Keratinocyte (primary cell): ENCODE measurements at regions not wholly inside any gene's neighbourhood (a gene's known extent, or its start where the extent isn't known, plus 50 kb on each side); places are given as distances from the start of the nearest gene placed in this dataset.

ENCODE experiments used
- EZH2 ChIP-seq: IDR thresholded peaks from one replicate; pipeline ENCODE4 v1.6.1; 2012; ENCODE audit warnings: inconsistent platforms, mild to moderate bottlenecking, low read length, moderate library complexity
- TF ChIP-seq, protein P1 (sequence below), 3 experiments: IDR thresholded peaks in 1 of 3; conservative IDR thresholded peaks in 1 of 3; optimal IDR thresholded peaks in 1 of 3; 2 replicates in 2 of 3; 3 replicates in 1 of 3; pipeline versions ENCODE3 to v1.5.1; 2011; ENCODE audit warnings: low read length in 3 of 3, mild to moderate bottlenecking in 3 of 3, moderate library complexity in 2 of 3, control low read depth in 1 of 3, inconsistent platforms in 1 of 3; ENCODE audit not compliant: insufficient read depth in 2 of 3; ENCODE audit errors: extremely low read depth in 1 of 3

DNA sequence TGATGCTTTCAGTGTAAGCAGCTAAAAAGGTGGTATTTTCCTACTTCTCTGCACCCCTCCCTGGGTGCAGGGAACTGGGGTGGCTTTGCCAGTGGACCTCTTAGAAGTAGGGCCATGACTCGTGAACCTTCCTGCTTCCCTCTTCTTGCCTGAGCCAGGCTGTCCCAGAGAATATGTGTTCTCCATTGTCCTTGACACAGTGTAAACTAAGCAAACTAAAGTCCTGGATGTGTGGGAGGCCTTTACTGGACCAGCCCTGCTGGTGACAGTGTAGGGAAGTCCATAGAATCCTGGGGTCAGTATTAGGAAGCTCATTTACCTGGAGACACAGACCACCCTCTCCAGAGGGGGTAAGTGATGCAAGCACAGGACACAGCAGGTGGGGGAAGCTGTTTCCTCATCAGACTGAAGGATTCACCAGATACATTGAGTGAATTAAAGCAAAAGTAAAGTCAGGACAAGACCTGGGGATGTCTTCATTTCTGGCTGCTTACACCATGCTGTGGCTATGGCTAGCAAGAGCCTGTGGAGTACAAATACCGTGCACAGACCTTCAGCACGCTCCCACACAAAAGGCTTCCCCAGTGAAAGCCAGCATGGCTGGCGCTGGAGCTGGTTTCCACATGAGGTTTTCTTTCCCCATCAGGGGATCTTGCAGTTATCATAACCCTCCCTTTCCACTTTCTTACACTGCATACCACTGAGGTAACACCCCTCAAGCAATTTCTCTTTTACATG is 64.8 kb upstream of the LPP start:
- TF ChIP-seq, protein P1, sequence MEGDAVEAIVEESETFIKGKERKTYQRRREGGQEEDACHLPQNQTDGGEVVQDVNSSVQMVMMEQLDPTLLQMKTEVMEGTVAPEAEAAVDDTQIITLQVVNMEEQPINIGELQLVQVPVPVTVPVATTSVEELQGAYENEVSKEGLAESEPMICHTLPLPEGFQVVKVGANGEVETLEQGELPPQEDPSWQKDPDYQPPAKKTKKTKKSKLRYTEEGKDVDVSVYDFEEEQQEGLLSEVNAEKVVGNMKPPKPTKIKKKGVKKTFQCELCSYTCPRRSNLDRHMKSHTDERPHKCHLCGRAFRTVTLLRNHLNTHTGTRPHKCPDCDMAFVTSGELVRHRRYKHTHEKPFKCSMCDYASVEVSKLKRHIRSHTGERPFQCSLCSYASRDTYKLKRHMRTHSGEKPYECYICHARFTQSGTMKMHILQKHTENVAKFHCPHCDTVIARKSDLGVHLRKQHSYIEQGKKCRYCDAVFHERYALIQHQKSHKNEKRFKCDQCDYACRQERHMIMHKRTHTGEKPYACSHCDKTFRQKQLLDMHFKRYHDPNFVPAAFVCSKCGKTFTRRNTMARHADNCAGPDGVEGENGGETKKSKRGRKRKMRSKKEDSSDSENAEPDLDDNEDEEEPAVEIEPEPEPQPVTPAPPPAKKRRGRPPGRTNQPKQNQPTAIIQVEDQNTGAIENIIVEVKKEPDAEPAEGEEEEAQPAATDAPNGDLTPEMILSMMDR (optimal IDR thresholded peaks at IDR 0.05 in 1 of 3, IDR thresholded peaks at IDR 0.05 in 1 of 3, conservative IDR thresholded peaks at IDR 0.05 in 1 of 3; ENCODE audit: extremely low read depth in 1 of 3, insufficient read depth in 2 of 3, low read length in 3 of 3), result no peak
- TF ChIP-seq EZH2, result no peak
